NCI-H748 (cell line): ENCODE measurements at regions not wholly inside any gene's neighbourhood (a gene's known extent, or its start where the extent isn't known, plus 50 kb on each side); places are given as distances from the start of the nearest gene placed in this dataset.

Source experiments
- DNase-seq: peaks from one replicate; lab custom pipeline; 2025; ENCODE audit not compliant: unreplicated experiment; lab: John Stamatoyannopoulos, UW

DNA sequence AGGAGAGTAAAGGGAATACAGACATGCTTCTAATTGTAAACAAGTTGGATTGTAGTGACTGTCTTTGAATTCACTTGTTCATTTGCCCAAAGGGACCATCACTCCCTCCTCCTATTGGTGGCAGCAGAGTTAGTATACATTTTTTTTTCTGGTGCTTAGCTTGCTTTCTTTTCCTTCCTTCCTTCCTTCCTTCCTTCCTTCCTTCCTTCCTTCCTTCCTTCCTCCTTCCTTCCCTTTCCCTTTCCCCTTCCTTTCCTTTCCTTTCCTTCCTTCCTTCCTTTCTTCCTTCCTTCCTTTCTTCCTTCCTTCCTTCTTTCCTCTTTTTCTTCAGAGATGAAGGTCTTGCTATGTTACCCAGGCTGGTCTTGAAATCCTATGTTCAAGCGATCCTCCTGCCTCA, 94.8 kb upstream of the ATP6AP2 start:
- no peak for DNase-seq

DNA sequence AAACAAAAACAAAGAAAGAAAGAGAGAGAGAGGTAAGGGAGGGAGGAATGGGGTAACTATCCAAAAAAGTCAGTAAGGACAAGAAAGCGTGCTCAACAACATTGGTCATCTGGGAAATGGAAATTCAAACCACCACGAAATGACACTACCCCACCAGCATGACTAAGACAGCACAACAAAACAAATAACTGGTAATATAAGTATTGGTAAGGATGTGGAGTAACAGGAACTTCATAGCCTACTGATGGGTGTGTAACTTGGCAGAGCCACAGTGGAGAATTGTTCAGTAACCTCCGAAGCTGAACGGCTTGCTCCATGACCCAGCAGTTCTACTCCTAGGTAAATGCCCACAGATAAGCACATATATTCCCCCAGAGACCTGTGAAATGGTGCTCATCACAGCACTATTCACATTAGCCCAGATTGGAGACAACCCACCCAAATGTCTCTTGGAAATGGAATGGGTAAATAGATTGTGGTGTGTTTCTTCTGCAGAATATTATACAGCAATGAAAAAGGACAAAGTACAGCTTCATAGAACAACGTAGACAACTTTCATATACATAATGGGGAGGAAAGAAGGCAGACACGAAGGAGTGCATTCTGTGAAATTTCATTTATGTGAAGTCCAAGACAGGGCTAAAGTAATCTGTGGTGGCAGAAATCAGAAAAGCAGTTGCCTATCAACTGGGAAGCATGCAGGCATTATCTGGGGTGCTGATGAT, 95.5 kb upstream of the ATP6AP2 start:
- DNase-seq = no peak

DNA sequence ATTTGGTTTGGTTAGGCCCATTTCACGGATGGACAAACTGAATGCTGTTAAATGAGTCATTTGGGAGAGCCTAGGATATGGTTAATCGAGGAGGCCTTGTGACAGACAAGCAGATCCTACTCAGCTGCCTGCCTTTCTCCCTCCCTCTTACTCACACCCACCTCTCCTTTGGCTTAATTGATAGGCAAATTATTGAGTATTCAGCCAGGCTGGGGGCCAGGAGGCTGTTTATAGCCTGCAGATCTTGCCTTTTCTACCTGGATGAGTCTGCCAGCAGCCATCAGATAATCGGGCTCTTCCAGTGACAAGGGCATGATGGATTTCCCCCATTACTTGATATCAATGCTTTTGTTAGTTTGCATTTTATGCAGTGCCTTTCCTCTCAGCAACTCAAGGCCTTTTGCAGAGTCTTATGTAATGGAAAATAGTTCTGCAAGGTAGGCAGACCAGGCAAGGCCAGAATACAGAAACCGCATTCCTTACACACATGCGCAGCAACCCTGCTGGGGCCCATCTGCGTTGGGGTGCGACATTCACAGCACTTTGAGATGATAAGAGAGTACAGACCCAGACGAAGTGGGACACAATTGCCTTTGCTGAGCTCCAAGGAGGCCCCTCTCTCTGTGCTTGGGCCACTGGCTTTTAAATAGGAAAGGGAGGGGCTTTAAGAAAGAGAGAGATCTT, 96.2 kb upstream of the ATP6AP2 start:
- no peak for DNase-seq

DNA sequence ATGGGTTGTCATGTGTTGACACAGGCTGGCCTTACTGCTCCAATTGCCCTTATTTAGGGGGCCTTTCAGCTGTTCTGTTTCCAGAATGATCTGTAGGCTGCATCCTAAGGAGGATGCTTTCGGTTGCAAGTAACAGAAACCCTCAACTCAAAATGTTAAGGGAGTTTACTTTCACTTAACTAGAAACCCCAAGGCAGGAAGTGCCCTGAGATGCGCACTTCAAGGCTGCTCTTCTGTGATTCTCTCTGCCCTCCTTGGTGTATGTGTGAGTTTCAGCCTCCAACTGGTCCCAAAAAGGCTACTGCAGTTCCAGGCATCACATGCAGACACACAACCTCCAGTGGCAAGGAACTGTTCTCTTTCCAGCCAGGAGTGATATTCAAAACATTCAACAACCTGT, 97.3 kb upstream of the ATP6AP2 start:
- no peak for DNase-seq

DNA sequence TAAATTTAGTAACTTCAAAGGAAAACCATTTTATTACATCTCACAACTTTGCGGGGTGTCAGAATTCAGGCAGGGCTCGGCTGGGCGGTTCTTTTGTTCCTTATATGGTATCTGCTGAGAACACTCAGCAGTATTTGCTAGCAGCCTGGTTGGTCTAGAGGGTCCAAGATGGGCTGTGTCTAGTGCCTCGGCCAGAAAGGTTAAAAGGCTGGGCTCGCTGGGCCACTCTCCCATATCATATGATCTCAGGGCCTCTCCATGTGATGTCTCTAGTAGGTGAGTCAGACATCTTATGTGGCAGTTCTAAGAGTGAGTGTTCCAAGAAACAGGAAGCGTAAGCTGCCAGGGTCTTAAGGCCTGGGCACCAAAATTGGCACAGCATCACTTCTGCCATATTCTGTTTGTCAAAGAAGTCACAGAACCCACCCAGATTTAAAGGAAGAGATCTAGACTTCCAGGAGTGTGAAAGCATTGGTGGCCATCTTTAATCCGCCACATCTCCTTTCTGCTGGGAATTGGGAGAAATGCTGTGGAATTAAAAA, 100.9 kb upstream of the ATP6AP2 start:
- no peak for DNase-seq

DNA sequence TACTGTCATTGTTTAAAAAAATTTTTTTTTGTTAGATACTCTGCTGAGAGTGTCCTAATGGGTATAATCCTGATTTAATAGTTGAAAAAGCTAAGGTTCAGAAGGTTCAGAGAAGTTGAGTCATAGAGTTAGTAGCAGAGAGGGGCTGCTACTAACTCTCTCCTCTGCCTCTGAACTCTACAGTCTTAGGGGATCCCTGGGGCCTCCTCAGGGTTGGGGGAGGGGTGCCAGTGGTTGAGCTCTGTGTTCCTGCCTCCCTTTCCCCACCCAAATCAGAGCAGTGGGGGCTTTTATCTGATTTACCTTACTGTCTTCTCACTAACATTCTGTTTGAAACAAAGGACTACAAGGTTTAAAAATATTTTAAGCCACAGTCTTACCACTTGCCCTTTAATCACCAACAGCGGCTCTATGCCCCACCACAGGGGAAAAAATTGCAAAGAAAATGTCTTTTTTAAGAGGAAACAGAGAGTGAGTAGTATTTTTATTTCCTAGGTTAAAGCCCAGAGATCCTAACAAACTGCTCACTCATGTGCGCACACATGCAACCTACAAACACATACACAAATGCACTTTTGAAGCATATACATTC, 102.2 kb upstream of the ATP6AP2 start:
- no peak for DNase-seq

DNA sequence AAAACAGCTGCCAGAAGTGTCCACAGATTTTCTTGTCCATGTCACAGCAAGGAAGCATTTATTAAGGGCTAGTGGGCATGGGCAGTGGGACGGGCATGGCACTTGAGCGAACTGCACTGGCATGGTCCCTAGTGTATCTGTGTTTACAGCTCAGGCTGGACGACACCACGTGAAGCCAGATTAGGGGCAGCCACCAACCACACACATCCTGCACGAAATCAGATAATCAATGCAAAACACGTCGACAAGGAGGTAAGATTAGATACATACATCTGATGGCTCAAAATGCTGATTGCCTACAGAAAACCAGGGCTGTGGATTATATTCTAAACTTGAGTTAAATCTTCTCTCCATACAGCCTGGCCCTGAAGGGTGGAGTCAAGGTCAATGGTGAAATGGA, 103.8 kb upstream of the ATP6AP2 start:
- DNase-seq = no peak

DNA sequence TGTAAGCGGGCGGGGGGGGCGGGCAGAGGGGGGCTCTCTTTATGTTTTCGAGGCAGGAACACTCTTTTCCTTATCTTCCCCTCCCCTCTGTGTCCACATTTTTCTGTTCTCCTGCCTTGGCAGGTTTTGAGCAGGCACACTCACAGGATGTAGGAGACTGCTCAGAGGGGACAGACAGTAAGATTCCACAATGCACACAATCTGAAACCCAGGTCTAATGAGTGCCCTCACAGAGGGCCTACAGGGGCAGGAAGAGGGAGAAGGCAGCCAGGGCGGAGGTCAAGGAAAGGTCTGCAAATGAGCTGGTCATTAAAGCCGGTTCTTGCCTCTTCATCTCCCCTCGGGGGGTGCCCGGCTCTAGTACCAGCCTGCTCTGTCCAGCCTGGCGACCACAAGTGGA, 106.1 kb upstream of the ATP6AP2 start:
- DNase-seq = no peak

DNA sequence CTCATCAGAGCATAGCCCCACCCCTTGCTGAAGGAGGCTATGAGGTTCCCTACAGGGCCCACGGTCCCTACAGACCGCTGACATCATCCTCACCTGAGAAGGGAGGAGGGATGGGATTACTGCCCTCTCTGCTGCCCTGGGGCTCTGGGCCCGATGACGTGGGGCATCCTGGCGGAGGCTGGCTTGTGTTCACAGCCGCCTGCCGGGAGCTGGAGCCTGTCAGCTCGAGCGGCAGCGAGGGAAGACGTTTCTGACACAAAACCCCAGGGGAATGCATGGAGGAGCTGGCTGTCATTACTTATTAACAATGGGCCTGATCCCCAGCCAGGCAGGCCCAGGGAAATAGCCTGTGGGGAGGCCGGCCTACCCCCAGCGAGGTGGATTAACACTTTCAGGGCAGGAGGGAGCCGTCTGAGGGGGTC, 106.6 kb upstream of the ATP6AP2 start:
- DNase-seq = peak; percentile 5

DNA sequence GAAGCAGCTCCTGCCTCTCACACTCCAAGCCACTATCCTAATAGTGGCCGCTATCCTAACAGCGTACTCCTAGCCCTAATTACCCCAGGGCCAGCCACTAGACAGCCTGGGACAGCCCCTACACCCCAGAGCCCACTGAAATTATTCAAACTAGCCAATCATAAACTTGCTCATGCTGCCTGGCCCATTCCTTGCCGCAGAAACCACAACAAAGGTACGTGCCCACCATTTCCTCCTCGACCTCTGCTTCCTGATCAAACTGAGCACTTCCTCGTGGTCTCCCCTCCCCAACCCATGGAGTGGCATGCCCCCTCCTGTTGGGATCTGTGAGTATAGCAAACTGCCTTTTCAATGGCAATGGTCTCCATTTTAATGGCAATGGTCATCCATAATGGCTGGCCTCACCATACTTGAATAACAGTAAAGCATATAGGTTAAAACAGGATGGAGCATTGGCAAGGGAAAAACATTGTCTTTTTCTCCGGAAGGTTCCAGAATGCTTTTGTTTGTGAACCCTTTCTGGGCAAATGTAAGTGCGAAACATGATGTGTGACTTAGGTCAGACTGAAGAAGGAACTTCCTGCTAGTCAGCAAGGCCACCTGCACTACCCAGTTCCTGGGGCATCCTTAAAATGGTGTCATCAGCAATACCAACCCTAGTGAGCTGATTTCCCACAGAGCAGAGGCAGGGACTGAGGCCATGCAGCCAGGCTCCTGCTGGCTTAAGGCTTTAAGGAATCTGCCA, 107.1 kb upstream of the ATP6AP2 start:
- no peak for DNase-seq

DNA sequence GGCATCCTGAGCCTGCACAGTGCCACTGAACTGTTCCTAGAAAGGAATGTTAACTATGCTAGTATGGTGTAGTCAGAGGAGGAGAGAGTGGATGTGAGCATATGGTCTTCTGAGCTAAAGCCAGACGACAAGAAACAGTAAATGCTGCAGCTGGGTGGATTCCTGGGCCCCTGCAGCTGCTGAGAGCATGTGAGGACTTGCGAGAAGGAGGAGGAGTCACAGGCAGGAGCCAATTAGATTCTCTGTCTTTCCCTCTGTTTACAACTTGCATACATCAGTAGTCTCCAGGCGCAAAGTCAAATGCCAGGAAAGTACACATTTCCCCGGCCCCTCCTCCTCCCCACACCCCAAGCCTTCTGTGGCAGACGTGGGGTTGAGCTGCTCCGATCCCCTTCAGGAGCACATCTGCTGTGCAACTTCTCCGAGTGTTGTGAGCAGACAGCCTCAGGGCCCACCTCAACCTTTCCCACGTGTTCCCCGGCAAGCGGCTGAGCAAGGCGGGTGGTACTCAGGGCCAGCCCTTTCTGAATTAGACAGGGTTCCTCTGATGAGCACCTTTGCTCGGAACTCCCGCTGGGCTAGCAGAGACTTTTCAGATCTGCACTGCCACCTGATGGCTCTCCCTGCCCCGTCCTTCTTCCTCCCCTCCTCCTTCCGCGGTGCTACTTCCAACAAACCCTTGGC, 108.7 kb upstream of the ATP6AP2 start:
- peak; percentile 78 for DNase-seq

DNA sequence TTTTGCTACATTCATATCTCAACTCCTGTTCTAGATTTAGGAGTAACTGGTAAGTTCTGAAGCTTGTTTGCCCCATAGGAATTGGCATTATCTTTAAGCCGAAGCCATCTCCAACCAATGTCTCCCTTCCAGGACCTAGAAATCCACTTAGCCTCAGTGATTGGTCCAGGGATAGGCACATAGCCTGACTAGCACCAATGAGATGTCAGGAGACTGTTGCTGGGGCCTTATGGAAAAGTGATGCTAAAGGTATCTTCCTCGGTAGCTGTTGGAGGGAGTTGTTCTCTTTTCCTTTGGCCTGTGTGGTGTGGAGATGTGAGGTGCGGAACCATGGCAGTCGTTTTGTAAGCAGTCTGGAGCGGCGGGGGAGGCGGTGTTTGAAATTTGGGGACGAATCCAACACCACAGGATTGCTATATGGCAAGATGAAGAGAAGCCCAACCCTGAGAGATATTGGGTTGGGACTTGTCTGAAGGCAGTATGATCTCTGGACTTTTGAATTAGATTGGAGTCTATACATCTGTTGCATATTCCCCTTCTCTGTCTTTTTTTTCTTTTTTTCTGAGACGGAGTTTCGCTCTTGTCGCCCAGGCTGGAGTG, 109.8 kb upstream of the ATP6AP2 start:
- DNase-seq = peak; percentile 4

DNA sequence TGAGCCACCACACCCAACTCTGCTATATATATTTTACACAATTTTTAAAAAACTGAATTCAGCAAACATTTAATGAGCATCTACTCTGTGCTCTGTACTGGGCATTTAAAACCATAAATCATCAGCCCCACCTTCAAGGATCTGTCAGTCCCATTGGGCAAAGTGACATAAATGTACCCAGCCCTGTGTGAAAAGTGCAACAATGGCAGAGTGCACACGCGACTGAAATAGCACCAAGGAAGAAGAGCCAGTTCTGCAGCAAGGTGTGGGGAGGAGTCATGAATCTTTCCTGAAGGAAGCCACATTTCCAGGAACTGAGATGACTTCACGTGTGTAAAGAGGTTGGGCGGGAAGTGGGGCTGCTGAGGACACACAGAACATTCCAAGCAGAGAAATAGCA, 111.5 kb upstream of the ATP6AP2 start:
- no peak for DNase-seq

DNA sequence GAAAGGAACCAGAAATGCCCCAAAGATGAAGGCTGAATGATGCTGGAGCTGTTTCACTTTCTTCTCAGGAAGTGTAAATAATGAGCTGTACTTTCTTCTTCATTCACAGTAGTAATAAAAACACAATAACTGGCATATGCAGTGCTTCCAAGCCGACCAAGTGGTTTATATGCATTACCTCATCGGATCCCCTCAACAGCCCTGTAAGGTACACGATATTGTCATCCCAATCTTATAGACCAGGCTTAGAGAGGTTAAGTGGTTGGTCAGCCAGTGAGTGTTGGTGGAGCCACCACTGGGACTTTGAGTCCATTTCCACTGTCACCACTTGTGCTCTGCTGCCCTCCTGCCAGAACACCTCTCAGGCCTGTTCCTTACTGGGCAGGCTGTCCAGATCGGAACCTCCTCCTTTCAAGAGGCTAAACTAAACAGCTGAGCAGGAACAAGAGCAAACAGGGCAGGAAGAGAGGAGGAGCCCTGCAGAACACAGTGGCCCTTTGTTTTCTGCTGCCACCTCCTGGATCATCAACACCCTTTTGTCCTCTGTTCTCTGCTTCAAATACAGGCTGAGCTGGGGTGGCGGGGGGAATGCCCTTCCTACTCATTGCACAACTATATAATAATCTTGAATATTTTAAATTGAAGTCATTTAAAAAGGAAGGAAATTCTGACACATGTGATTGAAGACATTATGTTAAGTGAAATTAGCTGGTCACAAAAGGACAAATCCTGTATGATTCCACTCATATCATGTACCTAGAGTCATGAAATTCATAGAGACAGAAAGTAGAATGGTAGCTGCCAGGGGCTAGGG, 112.5 kb upstream of the ATP6AP2 start:
- peak; percentile 84 for DNase-seq

DNA sequence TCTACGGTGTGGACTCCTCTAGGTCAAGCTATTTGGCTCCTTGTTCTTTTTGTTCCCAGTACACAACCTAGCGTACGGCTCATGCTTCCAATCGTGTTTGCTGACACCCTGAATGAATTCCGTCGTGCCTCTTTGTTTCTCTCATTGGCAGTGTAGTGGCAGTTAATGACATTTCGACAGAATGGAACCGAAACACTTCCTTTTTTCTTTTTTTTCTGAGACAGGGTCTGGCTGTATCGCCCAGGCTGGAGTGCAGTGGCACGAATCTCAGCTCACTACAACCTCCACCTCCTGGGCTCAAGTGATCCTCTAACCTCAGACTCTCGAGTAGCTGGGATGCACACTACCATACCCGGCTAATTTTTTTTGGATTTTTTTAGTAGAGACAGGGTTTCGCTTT, 113.3 kb upstream of the ATP6AP2 start:
- no peak for DNase-seq

DNA sequence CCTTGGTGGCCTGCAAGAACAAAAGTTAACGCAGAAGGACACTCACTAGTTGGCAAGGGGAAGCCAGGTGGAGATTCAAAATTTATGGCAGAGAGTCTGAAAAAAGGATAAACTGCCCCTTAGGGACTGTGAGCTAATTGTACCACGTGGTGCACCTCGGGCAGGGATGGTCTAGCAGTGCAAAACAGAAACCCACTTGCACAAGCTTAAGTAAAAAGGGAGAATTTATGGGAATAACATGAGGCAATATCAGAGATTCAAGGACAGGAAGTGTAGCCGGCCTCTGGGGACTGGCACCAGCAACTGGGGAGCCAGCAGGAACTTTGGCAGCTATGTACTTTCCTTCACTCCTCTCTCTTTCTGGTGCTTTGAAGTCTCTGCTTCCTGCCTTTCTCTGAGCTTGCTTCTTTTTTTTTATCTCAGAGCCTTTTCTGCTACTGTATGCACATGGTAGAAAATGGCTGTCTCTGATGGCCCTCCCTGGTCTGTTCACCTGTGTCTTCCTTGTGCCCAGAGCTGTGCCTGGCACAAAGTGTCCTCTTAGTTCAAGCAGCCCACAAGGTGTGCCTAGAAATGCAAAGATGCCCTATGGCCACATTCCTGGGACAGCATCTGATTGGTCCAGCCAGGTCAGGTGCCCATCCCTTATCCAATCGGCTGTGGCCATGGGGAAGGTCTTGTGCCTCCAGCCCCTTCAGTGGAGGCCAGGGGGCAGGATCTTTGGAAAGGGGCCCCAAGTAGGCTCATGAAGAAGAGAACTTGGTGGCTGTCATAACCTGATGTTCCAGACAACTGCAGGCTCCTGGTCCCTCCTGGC, 114.8 kb upstream of the ATP6AP2 start:
- DNase-seq = no peak

DNA sequence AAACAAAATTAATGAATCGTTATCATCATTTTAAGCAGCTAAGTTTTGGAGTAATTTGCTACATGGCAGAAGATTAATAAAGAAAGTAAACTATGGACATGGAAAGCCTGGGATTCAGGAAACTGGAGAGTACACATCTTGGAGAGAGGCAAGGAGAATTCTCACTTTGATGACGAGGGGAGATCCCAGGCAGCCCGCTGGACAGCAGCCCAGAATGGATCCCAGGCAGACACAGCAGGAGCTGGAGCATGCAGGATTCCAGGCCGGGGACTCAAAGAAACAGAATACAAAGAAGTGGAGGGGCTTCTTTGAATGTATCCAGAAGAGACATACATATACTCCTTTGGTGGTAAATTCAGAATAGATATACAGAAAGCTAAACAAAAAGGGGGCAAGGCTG, 118.0 kb upstream of the ATP6AP2 start:
- DNase-seq = no peak

DNA sequence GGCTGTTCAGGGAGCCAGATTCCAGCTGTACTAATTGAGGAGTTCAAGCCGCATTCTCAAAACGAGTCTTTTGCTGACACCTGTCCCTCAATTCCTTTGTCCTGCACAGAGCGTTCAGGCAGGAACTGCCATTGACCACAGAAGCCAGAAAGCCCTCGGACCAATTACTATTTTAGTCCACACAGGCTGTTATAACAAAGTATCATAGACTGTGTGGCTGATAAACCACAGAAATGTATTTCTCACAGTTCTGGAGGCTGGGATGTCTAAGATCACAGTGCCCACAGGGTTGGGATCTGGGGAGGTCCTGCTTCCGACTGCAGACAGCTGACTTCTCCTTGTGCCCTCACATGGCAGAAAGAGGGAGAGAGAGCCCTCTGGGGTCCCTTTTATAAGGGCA, 119.8 kb upstream of the ATP6AP2 start:
- DNase-seq = no peak
